Heart left ventricle (tissue), 13 donors: ENCODE measurements at regions not wholly inside any gene's neighbourhood (a gene's known extent, or its start where the extent isn't known, plus 50 kb on each side); places are given as distances from the start of the nearest gene placed in this dataset.

ENCODE experiments used
- CTCF ChIP-seq, 12 donors: fragments of 200-600 bp; sonication (generic) in 4 of 12; IDR thresholded peaks; one replicate each; pipeline versions ENCODE4 v1.5.0 to v1.8.0; 2018 to 2022; ENCODE audit warnings: antibody characterized with exemption in 12 of 12, mild to moderate bottlenecking in 5 of 12
- POLR2A ChIP-seq, 2 donors: fragments of 450-650 bp; IDR thresholded peaks; one replicate each; pipeline ENCODE4 v1.6.1; 2017; ENCODE audit warnings: antibody characterized with exemption in 2 of 2, mild to moderate bottlenecking in 2 of 2, moderate library complexity in 2 of 2
- donor health status: ischemic (EF 13 %, LVEDD 7.1; RV severe dilation, severe dysfunction).
- donor health status: DM: no; HTN: yes; CAD: no.
- donor health status: DM: no; HTN: no; CAD: no.
- donor health status: ischemic (EF 25% LVEDD 6.9; RV normal size, moderate dysfunction).
- donor health status: ischemic (EF 25% LVEDD 5.7; RV mildly dilated, moderate dysfunction).
- donor health status: ischemic (EF 35%, LVEDD 5.7; RV mildly dilated, moderate dysfunction).
- donor health status: nonischemic (EF 11% LVEDD 7.7; RV severe dilation, severe dysfunction).
- donor health status: DM: yes; HTN: yes; CAD: no.
- donor health status: PGD.
- donor health status: ischemic (EF 29% LVEDD 5.4; RV normal size, mild dysfunction).
- donor health status: nonischemic (EF 23%, LVEDD 6.1; RV moderate dilation, normal function).

GRCh38 chr1:217014066-217014465, 290.8 kb upstream of the ESRRG start:
- TF ChIP-seq POLR2A (IDR thresholded peaks at IDR 0.05) (no peak), CTCF (IDR thresholded peaks at IDR 0.05) (no peak)
